NCI-H524 (cell line): ENCODE measurements at regions not wholly inside any gene's neighbourhood (a gene's known extent, or its start where the extent isn't known, plus 50 kb on each side); places are given as distances from the start of the nearest gene placed in this dataset.
A peak's percentile ranks its signal among the peaks of the same experiment; 100 is the strongest.

Experiments
- DNase-seq, 2 experiments: peaks; one replicate each; lab custom pipeline; 2025; lab: John Stamatoyannopoulos, UW

- DNase-seq: no peak
These were observed 116.6 kb upstream of the PARD3B start for GRCh38 chr2:204428675-204429074.

- no peak for DNase-seq
These were observed 113.7 kb upstream of the PARD3B start for GRCh38 chr2:204431529-204431928.

GRCh38 chr2:204432196-204432595 is 113.1 kb upstream of the PARD3B start:
- DNase-seq: no peak

GRCh38 chr2:204434660-204435462 is 110.4 kb upstream of the PARD3B start:
- DNase-seq: no peak

GRCh38 chr2:204436230-204436629 is 109.0 kb upstream of the PARD3B start:
- DNase-seq: no peak

GRCh38 chr2:204437408-204437807 is 107.9 kb upstream of the PARD3B start:
- DNase-seq: peak in 1 of 2 experiments; percentile 3

- DNase-seq: no peak
These were observed 107.2 kb upstream of the PARD3B start for GRCh38 chr2:204437815-204438756.

GRCh38 chr2:204441316-204441715 is 104.0 kb upstream of the PARD3B start:
- no peak for DNase-seq

GRCh38 chr2:204445149-204445548 is 100.1 kb upstream of the PARD3B start:
- DNase-seq: no peak

- no peak for DNase-seq
These were observed 97.6 kb upstream of the PARD3B start for GRCh38 chr2:204447722-204448121.

GRCh38 chr2:204449977-204450376 is 95.3 kb upstream of the PARD3B start:
- no peak for DNase-seq

- DNase-seq: no peak
These were observed 93.5 kb upstream of the PARD3B start for GRCh38 chr2:204451766-204452165.

- peak; percentile 62 to 70 for DNase-seq
These were observed 92.7 kb upstream of the PARD3B start for GRCh38 chr2:204452464-204453023.

- DNase-seq: no peak
These were observed 91.5 kb upstream of the PARD3B start for GRCh38 chr2:204453730-204454167.

- DNase-seq: no peak
These were observed 90.4 kb upstream of the PARD3B start for GRCh38 chr2:204454672-204455380.

- peak in 1 of 2 experiments; percentile 4 for DNase-seq
These were observed 76.4 kb upstream of the PARD3B start for GRCh38 chr2:204468746-204469429.

- DNase-seq: no peak
These were observed 75.1 kb upstream of the PARD3B start for GRCh38 chr2:204470178-204470620.

GRCh38 chr2:204470621-204471196 is 74.6 kb upstream of the PARD3B start:
- no peak for DNase-seq

GRCh38 chr2:204472375-204472774 is 72.9 kb upstream of the PARD3B start:
- DNase-seq: no peak

- no peak for DNase-seq
These were observed 72.1 kb upstream of the PARD3B start for GRCh38 chr2:204473224-204473623.

GRCh38 chr2:204475399-204475798 is 69.9 kb upstream of the PARD3B start:
- no peak for DNase-seq
